ENCODE measurements at regions not wholly inside any gene's neighbourhood (a gene's known extent, or its start where the extent isn't known, plus 50 kb on each side); places are given as distances from the start of the nearest gene placed in this dataset.

GRCh38 chr5:28574606-28575005 is 1536.2 kb upstream of the CDH9 start:
- no peaks in the 10 kb centered on the region for H3K36me3 ChIP-seq (ENCODE audit: control insufficient read depth, insufficient read depth, low read length)
- TF ChIP-seq, protein P1, sequence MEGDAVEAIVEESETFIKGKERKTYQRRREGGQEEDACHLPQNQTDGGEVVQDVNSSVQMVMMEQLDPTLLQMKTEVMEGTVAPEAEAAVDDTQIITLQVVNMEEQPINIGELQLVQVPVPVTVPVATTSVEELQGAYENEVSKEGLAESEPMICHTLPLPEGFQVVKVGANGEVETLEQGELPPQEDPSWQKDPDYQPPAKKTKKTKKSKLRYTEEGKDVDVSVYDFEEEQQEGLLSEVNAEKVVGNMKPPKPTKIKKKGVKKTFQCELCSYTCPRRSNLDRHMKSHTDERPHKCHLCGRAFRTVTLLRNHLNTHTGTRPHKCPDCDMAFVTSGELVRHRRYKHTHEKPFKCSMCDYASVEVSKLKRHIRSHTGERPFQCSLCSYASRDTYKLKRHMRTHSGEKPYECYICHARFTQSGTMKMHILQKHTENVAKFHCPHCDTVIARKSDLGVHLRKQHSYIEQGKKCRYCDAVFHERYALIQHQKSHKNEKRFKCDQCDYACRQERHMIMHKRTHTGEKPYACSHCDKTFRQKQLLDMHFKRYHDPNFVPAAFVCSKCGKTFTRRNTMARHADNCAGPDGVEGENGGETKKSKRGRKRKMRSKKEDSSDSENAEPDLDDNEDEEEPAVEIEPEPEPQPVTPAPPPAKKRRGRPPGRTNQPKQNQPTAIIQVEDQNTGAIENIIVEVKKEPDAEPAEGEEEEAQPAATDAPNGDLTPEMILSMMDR (IDR thresholded peaks at IDR 0.05; ENCODE audit: insufficient read depth, low read length, poor library complexity, severe bottlenecking) = no peak
- H3K4me3 ChIP-seq (replicated peaks; ENCODE audit: low read depth, low read length) = no peak overlapping the region
- H3K27me3 ChIP-seq (replicated peaks; ENCODE audit: control insufficient read depth, insufficient read depth, low read length) = no peaks in the 10 kb centered on the region
- DNase-seq (ENCODE audit: extremely low read depth, insufficient read length) = no peak

DNA sequence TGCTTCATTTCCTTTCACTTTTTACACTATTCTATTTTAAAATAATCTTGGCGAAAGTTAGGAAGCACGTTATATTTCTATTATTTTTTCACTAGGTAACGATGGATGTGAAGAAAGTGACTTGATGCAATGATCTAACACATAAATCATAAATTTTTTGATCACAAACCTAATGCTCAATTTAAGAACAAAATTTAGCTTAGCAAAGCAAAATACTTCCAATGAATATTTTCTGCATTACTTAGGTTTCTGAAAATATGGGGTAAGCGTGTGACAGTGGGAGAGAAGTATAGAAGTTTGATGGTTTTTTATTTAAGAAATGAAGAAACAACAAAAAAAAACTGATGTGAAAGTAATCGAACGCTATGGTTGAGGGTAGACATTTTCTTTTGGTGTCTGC is 1528.7 kb upstream of the CDH9 start:
- no peak overlapping the region for H3K4me3 ChIP-seq (replicated peaks; ENCODE audit: low read depth, low read length)
- no peaks in the 10 kb centered on the region for H3K27me3 ChIP-seq (replicated peaks; ENCODE audit: control insufficient read depth, insufficient read depth, low read length)
- no peak for DNase-seq (ENCODE audit: extremely low read depth, insufficient read length)
- TF ChIP-seq, protein P1 (IDR thresholded peaks at IDR 0.05; ENCODE audit: insufficient read depth, low read length, poor library complexity, severe bottlenecking) = no peak
- no peaks in the 10 kb centered on the region for H3K36me3 ChIP-seq (ENCODE audit: control insufficient read depth, insufficient read depth, low read length)

DNA sequence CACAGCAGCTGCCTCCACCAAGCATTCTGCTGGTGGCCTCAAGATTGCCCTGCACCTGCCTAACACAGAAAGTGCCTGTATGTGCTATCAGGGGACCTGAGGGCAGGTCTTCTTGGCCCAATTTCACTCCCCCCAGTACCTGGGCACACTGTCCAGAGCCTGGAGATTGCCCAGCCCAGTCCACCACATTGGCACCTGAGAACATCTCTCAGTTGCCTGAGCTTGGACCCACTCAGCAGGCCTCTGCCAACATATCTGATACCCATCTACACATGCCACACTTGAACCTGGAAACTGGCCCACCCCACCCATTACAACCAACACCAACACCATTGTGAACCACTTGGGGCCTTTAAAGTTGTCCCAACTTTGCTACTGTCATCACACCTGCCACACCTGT is 1523.1 kb upstream of the CDH9 start:
- TF ChIP-seq, protein P1 (IDR thresholded peaks at IDR 0.05; ENCODE audit: insufficient read depth, low read length, poor library complexity, severe bottlenecking) = no peak
- DNase-seq (ENCODE audit: extremely low read depth, insufficient read length) = no peak
- Histone ChIP-seq H3K27me3 (replicated peaks; ENCODE audit: control insufficient read depth, insufficient read depth, low read length) (no peaks in the 10 kb centered on the region), H3K4me3 (replicated peaks; ENCODE audit: low read depth, low read length) (no peak overlapping the region), H3K36me3 (ENCODE audit: control insufficient read depth, insufficient read depth, low read length) (no peaks in the 10 kb centered on the region)

DNA sequence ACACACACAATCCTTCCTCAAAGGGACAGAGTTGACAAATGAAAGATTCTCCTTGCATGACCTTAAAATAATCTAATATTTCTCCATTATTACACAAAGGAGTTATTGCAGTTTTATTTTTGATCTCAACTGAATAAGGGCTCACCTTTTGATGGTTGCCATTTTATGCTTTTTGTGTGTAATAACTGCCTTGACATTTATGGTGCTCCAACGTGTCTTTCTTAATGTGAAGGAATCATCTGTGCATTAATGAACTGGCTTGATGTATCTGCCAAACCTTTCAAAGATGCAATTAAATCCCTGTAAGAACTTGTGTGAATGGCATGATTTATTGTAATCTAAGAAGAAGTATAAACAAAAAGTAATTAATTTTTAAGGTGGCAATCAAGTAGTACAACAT is 1519.8 kb upstream of the CDH9 start:
- Histone ChIP-seq H3K27me3 (replicated peaks; ENCODE audit: control insufficient read depth, insufficient read depth, low read length) (no peaks in the 10 kb centered on the region), H3K36me3 (ENCODE audit: control insufficient read depth, insufficient read depth, low read length) (no peaks in the 10 kb centered on the region), H3K4me3 (replicated peaks; ENCODE audit: low read depth, low read length) (no peak overlapping the region)
- TF ChIP-seq, protein P1 (IDR thresholded peaks at IDR 0.05; ENCODE audit: insufficient read depth, low read length, poor library complexity, severe bottlenecking) = no peak
- DNase-seq (ENCODE audit: extremely low read depth, insufficient read length) = no peak

- TF ChIP-seq, protein P1 (IDR thresholded peaks at IDR 0.05; ENCODE audit: insufficient read depth, low read length, poor library complexity, severe bottlenecking) = no peak
- Histone ChIP-seq H3K27me3 (replicated peaks; ENCODE audit: control insufficient read depth, insufficient read depth, low read length) (no peaks in the 10 kb centered on the region), H3K36me3 (ENCODE audit: control insufficient read depth, insufficient read depth, low read length) (no peaks in the 10 kb centered on the region), H3K4me3 (replicated peaks; ENCODE audit: low read depth, low read length) (no peak overlapping the region)
- no peak for DNase-seq (ENCODE audit: extremely low read depth, insufficient read length)
These were observed 1518.7 kb upstream of the CDH9 start for GRCh38 chr5:28557114-28557513.

- Histone ChIP-seq H3K4me3 (replicated peaks; ENCODE audit: low read depth, low read length) (no peak overlapping the region), H3K27me3 (replicated peaks; ENCODE audit: control insufficient read depth, insufficient read depth, low read length) (no peaks in the 10 kb centered on the region), H3K36me3 (ENCODE audit: control insufficient read depth, insufficient read depth, low read length) (no peaks in the 10 kb centered on the region)
- DNase-seq (ENCODE audit: extremely low read depth, insufficient read length) = no peak
- TF ChIP-seq, protein P1 (IDR thresholded peaks at IDR 0.05; ENCODE audit: insufficient read depth, low read length, poor library complexity, severe bottlenecking) = no peak
These were observed 1511.2 kb upstream of the CDH9 start for GRCh38 chr5:28549588-28549987.

All from GM06990 (cell line).